ENCODE measurements at regions not wholly inside any gene's neighbourhood (a gene's known extent, or its start where the extent isn't known, plus 50 kb on each side); places are given as distances from the start of the nearest gene placed in this dataset.
A peak's percentile ranks its signal among the peaks of the same experiment; 100 is the strongest.

GRCh38 chr6:93701526-93701925 lies 282.2 kb upstream of the EPHA7 start:
- no peak overlapping the region for H3K27ac ChIP-seq
- H3K4me3 ChIP-seq = no peak overlapping the region
- no peaks in the 10 kb centered on the region for H3K27me3 ChIP-seq
- peaks cover 0 to 2% (median 0%) of the 10 kb centered on the region in 4 donors for H3K9me3 ChIP-seq
- H3K36me3 ChIP-seq = no peaks in the 10 kb centered on the region
- 30 to 47% (median 39%) methylated on average over 2 of the region's 2 CpGs for WGBS, 5 donors
- TF ChIP-seq POLR2A (IDR thresholded peaks at IDR 0.05) (no peak), EP300 (IDR thresholded peaks at IDR 0.05) (no peak), POLR2AphosphoS5 (IDR thresholded peaks at IDR 0.05) (no peak)
- TF ChIP-seq, protein P1, sequence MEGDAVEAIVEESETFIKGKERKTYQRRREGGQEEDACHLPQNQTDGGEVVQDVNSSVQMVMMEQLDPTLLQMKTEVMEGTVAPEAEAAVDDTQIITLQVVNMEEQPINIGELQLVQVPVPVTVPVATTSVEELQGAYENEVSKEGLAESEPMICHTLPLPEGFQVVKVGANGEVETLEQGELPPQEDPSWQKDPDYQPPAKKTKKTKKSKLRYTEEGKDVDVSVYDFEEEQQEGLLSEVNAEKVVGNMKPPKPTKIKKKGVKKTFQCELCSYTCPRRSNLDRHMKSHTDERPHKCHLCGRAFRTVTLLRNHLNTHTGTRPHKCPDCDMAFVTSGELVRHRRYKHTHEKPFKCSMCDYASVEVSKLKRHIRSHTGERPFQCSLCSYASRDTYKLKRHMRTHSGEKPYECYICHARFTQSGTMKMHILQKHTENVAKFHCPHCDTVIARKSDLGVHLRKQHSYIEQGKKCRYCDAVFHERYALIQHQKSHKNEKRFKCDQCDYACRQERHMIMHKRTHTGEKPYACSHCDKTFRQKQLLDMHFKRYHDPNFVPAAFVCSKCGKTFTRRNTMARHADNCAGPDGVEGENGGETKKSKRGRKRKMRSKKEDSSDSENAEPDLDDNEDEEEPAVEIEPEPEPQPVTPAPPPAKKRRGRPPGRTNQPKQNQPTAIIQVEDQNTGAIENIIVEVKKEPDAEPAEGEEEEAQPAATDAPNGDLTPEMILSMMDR (IDR thresholded peaks at IDR 0.05) = no peak
- intact Hi-C loops (cut with DNase I; ENCODE audit: low total_unique reads) = no loop called here
- no peaks in the 10 kb centered on the region for H3K4me1 ChIP-seq
- DNase-seq = no peak

- Histone ChIP-seq H3K27ac (no peak overlapping the region), H3K27me3 (no peaks in the 10 kb centered on the region), H3K4me1 (no peaks in the 10 kb centered on the region), H3K9me3 (peaks cover 0 to 13% (median 4%) of the 10 kb centered on the region in 4 donors), H3K4me3 (no peak overlapping the region), H3K36me3 (no peaks in the 10 kb centered on the region)
- TF ChIP-seq, protein P1 (IDR thresholded peaks at IDR 0.05) = no peak
- no peak for TF ChIP-seq EP300 (IDR thresholded peaks at IDR 0.05)
- TF ChIP-seq POLR2AphosphoS5 (IDR thresholded peaks at IDR 0.05) = no peak
- TF ChIP-seq POLR2A (IDR thresholded peaks at IDR 0.05) = no peak
- 93 to 97% (median 94%) methylated on average over 1 to 2 of the region's 2 CpGs for WGBS, 5 donors
- intact Hi-C loops (cut with DNase I; ENCODE audit: low total_unique reads) = no loop called here
- DNase-seq = no peak
Measured at GRCh38 chr6:93685494-93685893, 266.1 kb upstream of the EPHA7 start.

DNA sequence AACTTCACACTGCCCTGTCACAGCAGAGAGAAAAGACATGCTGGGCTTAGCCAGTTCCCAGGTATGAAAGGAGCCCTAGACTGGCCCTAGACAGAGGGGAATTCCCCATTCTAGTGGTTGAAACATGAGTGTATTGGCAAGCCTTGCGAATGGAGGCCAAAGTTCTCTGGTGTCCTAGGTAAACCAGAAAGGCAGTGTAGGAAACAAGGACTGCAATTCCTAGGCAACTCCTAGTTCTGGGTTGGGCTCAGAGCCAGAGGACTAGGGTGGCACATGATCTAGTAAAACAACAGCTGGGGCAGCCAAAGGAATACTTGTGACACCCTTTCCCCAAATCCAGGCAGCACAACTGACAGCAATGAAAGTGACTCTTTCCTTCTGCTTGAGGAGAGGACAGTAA lies 265.0 kb upstream of the EPHA7 start:
- intact Hi-C loops (cut with DNase I; ENCODE audit: low total_unique reads) = no loop called here
- Histone ChIP-seq H3K27me3 (no peaks in the 10 kb centered on the region), H3K9me3 (peaks cover 0 to 13% (median 4%) of the 10 kb centered on the region in 4 donors), H3K4me3 (no peak overlapping the region), H3K4me1 (no peaks in the 10 kb centered on the region), H3K27ac (no peak overlapping the region), H3K36me3 (no peaks in the 10 kb centered on the region)
- 56 to 66% (median 61%) methylated on average over 1 of the region's 1 CpG for WGBS, 5 donors
- peak in 1 of 2 donors; percentile 48 for DNase-seq
- TF ChIP-seq POLR2AphosphoS5 (IDR thresholded peaks at IDR 0.05) = no peak
- no peak for TF ChIP-seq POLR2A (IDR thresholded peaks at IDR 0.05)
- no peak for TF ChIP-seq EP300 (IDR thresholded peaks at IDR 0.05)
- TF ChIP-seq, protein P1 (IDR thresholded peaks at IDR 0.05) = no peak

DNA sequence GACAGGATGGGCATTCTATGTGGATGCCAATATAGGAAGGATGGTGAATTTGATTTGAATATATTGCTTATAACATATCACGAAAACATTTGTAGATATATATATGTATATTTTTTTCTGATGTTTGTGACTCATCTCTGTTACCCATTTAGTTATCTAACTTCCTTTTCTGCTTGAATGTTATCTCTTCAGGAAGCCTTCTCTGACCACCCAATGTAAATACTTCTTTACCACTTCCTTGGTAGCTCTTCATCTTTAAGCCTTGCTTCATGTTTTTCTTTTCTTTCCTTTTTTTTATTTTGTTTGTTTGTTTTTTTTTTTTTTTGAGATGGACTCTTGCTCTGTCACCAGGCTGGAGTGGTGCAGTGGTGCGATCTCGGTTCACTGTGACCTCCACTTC lies 260.5 kb upstream of the EPHA7 start:
- TF ChIP-seq POLR2A (IDR thresholded peaks at IDR 0.05) (no peak), EP300 (IDR thresholded peaks at IDR 0.05) (no peak), POLR2AphosphoS5 (IDR thresholded peaks at IDR 0.05) (no peak)
- TF ChIP-seq, protein P1 (IDR thresholded peaks at IDR 0.05) = no peak
- intact Hi-C loops (cut with DNase I; ENCODE audit: low total_unique reads) = no loop called here
- 57 to 82% (median 74%) methylated on average over 3 of the region's 3 CpGs for WGBS, 5 donors

More for the DNA sequence above, 260.5 kb upstream of the EPHA7 start:
- Histone ChIP-seq H3K27ac (no peak overlapping the region), H3K4me3 (no peak overlapping the region), H3K9me3 (peaks cover 0 to 11% (median 1%) of the 10 kb centered on the region in 4 donors), H3K36me3 (no peaks in the 10 kb centered on the region), H3K4me1 (no peaks in the 10 kb centered on the region), H3K27me3 (no peaks in the 10 kb centered on the region)
- no peak for DNase-seq
